SK-N-SH treated with all-trans-retinoic acid at 6 μM for 48 hours (cell line): ENCODE measurements at regions not wholly inside any gene's neighbourhood (a gene's known extent, or its start where the extent isn't known, plus 50 kb on each side); places are given as distances from the start of the nearest gene placed in this dataset.

ENCODE experiments used
- CSDC2 ChIP-seq: fragments of 250-450 bp; sonication (Bioruptor Pico); IDR thresholded peaks from 2 replicates; pipeline ENCODE4 v1.5.0; 2020; ENCODE audit warnings: mild to moderate bottlenecking, moderate library complexity
- ESRRG ChIP-seq: fragments of 250-450 bp; sonication (Bioruptor Pico); IDR thresholded peaks from 2 replicates; pipeline ENCODE4 v1.6.1; 2021; ENCODE audit warnings: mild to moderate bottlenecking
- GLIS3 ChIP-seq: fragments of 250-450 bp; sonication (Bioruptor Pico); IDR thresholded peaks from 2 replicates; pipeline ENCODE4 v1.5.0; 2020; ENCODE audit warnings: mild to moderate bottlenecking, moderate library complexity
- PPARA ChIP-seq: fragments of 250-450 bp; sonication (Bioruptor Pico); IDR thresholded peaks from 2 replicates; pipeline ENCODE4 v1.5.0; 2020; ENCODE audit warnings: mild to moderate bottlenecking, borderline replicate concordance
- RARB ChIP-seq: fragments of 250-450 bp; sonication (Bioruptor Pico); IDR thresholded peaks from 2 replicates; pipeline ENCODE4 v1.8.0; 2021; ENCODE audit warnings: mild to moderate bottlenecking, moderate library complexity
- TCF4 ChIP-seq: fragments of 250-450 bp; sonication (Bioruptor Pico); IDR thresholded peaks from 2 replicates; pipeline ENCODE4 v1.8.0; 2021; ENCODE audit warnings: mild to moderate bottlenecking, moderate library complexity, borderline replicate concordance
- ZFP3 ChIP-seq: fragments of 250-450 bp; sonication (Bioruptor Pico); IDR thresholded peaks from 2 replicates; pipeline ENCODE4 v1.5.0; 2020; ENCODE audit warnings: mild to moderate bottlenecking, moderate library complexity
- ZFP30 ChIP-seq: fragments of 450-650 bp; formaldehyde crosslinking; IDR thresholded peaks from 2 replicates; pipeline ENCODE4 v1.5.0; 2022; ENCODE audit warnings: mild to moderate bottlenecking, moderate library complexity
- TF ChIP-seq, protein P1 (sequence below): fragments of 250-450 bp; sonication (Bioruptor Pico); IDR thresholded peaks from 2 replicates; pipeline ENCODE4 v1.8.0; 2020; ENCODE audit warnings: mild to moderate bottlenecking, moderate library complexity, borderline replicate concordance
- TF ChIP-seq, protein P2 (sequence below): fragments of 250-450 bp; sonication (Bioruptor Pico); IDR thresholded peaks from 2 replicates; pipeline ENCODE4 v1.5.1; 2021; ENCODE audit warnings: mild to moderate bottlenecking, moderate library complexity
- TF ChIP-seq, protein P3 (sequence below): fragments of 250-450 bp; sonication (Bioruptor Pico); IDR thresholded peaks from 2 replicates; pipeline ENCODE4 v1.5.1; 2020; ENCODE audit warnings: low read depth, mild to moderate bottlenecking, moderate library complexity

DNA sequence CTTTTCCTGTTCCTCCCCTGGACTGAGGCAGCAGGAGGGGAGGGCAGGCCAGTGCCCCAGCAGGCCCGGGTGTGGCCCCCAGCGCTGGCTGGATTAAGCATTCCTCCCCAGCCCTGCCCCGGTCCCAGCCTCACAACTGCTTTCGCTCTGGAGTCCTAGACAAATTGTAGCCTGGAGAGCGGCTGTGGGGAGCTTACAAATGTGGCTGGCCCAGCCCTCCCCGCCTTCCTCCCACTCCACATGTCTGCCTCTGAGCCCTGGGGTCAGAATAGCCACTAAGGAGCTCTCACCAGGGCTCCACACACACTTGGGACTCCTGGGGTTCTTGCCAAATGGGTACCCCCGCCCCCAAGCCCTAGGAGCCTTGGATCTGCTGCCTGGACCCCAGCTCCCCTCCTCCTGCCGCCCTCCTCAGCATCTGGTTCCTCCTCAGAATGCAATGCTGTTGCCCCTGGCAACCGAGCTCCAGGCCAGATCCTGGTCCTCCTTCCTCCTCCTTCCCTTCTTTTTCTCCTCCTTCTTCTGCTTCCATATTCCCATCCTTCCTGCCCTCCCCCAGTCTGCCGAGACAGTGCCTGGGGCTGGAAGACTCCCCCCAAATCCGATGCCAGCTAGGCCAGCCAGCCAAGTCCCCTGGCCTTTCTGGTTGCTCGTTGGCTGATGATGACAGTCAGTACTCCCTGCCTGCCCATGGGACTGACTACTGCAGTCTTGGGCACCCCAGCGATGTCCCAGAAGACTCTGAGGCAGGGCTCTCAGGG, 91.1 kb downstream of the LINGO1 start:
- TF ChIP-seq ZFP3 (CRISPR knock-in tag): no peak
- TF ChIP-seq PPARA (CRISPR knock-in tag): no peak
- TF ChIP-seq TCF4 (CRISPR knock-in tag): no peak
- TF ChIP-seq, protein P1, sequence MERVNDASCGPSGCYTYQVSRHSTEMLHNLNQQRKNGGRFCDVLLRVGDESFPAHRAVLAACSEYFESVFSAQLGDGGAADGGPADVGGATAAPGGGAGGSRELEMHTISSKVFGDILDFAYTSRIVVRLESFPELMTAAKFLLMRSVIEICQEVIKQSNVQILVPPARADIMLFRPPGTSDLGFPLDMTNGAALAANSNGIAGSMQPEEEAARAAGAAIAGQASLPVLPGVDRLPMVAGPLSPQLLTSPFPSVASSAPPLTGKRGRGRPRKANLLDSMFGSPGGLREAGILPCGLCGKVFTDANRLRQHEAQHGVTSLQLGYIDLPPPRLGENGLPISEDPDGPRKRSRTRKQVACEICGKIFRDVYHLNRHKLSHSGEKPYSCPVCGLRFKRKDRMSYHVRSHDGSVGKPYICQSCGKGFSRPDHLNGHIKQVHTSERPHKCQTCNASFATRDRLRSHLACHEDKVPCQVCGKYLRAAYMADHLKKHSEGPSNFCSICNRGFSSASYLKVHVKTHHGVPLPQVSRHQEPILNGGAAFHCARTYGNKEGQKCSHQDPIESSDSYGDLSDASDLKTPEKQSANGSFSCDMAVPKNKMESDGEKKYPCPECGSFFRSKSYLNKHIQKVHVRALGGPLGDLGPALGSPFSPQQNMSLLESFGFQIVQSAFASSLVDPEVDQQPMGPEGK: no peak
- no peak for TF ChIP-seq CSDC2
- TF ChIP-seq, protein P2, sequence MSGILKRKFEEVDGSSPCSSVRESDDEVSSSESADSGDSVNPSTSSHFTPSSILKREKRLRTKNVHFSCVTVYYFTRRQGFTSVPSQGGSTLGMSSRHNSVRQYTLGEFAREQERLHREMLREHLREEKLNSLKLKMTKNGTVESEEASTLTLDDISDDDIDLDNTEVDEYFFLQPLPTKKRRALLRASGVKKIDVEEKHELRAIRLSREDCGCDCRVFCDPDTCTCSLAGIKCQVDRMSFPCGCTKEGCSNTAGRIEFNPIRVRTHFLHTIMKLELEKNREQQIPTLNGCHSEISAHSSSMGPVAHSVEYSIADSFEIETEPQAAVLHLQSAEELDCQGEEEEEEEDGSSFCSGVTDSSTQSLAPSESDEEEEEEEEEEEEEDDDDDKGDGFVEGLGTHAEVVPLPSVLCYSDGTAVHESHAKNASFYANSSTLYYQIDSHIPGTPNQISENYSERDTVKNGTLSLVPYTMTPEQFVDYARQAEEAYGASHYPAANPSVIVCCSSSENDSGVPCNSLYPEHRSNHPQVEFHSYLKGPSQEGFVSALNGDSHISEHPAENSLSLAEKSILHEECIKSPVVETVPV (CRISPR knock-in tag): no peak
- no peak for TF ChIP-seq RARB (CRISPR knock-in tag)
- TF ChIP-seq GLIS3 (CRISPR knock-in tag): no peak
- no peak for TF ChIP-seq ZFP30 (CRISPR knock-in tag)
- TF ChIP-seq ESRRG: no peak
- TF ChIP-seq, protein P3, sequence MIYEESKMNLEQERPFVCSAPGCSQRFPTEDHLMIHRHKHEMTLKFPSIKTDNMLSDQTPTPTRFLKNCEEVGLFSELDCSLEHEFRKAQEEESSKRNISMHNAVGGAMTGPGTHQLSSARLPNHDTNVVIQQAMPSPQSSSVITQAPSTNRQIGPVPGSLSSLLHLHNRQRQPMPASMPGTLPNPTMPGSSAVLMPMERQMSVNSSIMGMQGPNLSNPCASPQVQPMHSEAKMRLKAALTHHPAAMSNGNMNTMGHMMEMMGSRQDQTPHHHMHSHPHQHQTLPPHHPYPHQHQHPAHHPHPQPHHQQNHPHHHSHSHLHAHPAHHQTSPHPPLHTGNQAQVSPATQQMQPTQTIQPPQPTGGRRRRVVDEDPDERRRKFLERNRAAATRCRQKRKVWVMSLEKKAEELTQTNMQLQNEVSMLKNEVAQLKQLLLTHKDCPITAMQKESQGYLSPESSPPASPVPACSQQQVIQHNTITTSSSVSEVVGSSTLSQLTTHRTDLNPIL: no peak
